Keratinocyte (primary cell): ENCODE measurements at regions not wholly inside any gene's neighbourhood (a gene's known extent, or its start where the extent isn't known, plus 50 kb on each side); places are given as distances from the start of the nearest gene placed in this dataset.

ENCODE experiments used
- DNase-seq: peaks from one replicate; pipeline ENCODE4 v3.0.0-alpha.2; 2011; ENCODE audit warnings: low read depth, missing footprints, low spot score
- FAIRE-seq: peaks from 2 replicates; lab custom pipeline; 2011; peaks lifted over from hg19 to GRCh38; lab: Jason Lieb, UNC
- H2AFZ ChIP-seq: 2 replicates; pipeline ENCODE4 v1.6.0; 2012; ENCODE audit warnings: low read length, control low read depth, inconsistent platforms; ENCODE audit not compliant: control insufficient read depth
- H3K27ac ChIP-seq: 2 replicates; pipeline ENCODE4 v1.5.1; 2011; ENCODE audit warnings: low read length; ENCODE audit not compliant: control insufficient read depth, insufficient read depth
- H3K27me3 ChIP-seq: 3 replicates; pipeline ENCODE4 v1.6.0; 2011; ENCODE audit warnings: low read length; ENCODE audit not compliant: control insufficient read depth, insufficient read depth; ENCODE audit errors: extremely low read depth
- H3K36me3 ChIP-seq, 2 experiments: 2 replicates in 1 of 2; 3 replicates in 1 of 2; pipeline ENCODE4 v1.5.1; 2011; ENCODE audit warnings: low read length in 2 of 2, mild to moderate bottlenecking in 1 of 2; ENCODE audit not compliant: control insufficient read depth in 2 of 2, insufficient read depth in 2 of 2; ENCODE audit errors: extremely low read depth in 1 of 2
- H3K4me1 ChIP-seq: 3 replicates; pipeline ENCODE4 v1.5.1; 2011; ENCODE audit warnings: low read length; ENCODE audit not compliant: control insufficient read depth, insufficient read depth; ENCODE audit errors: extremely low read depth
- H3K4me2 ChIP-seq: 3 replicates; pipeline ENCODE4 v1.6.0; 2011; ENCODE audit warnings: low read depth, low read length; ENCODE audit not compliant: control insufficient read depth, insufficient read depth; ENCODE audit errors: extremely low read depth
- H3K4me3 ChIP-seq, 3 experiments: fragments of 200-600 bp in 1 of 3; sonication (generic) in 1 of 3; 2 replicates in 2 of 3; 3 replicates in 1 of 3; pipeline ENCODE4 v1.5.1; 2011 to 2016; ENCODE audit warnings: low read length in 3 of 3, mild to moderate bottlenecking in 3 of 3, control low read depth in 2 of 3, inconsistent platforms in 1 of 3, low read depth in 1 of 3, mixed read lengths in 1 of 3, mixed run types in 1 of 3, moderate library complexity in 1 of 3; ENCODE audit not compliant: control insufficient read depth in 2 of 3, insufficient read depth in 2 of 3; ENCODE audit errors: extremely low read depth in 1 of 3
- H3K79me2 ChIP-seq: 2 replicates; pipeline ENCODE4 v1.6.0; 2012; ENCODE audit warnings: low read length; ENCODE audit not compliant: control insufficient read depth, insufficient read depth
- H3K9ac ChIP-seq: 3 replicates; pipeline ENCODE4 v1.6.0; 2011; ENCODE audit warnings: low read length; ENCODE audit not compliant: control insufficient read depth, insufficient read depth; ENCODE audit errors: extremely low read depth
- H3K9me1 ChIP-seq: 3 replicates; pipeline ENCODE4 v1.6.0; 2011; ENCODE audit warnings: low read length; ENCODE audit not compliant: control insufficient read depth, insufficient read depth; ENCODE audit errors: extremely low read depth
- H3K9me3 ChIP-seq: 2 replicates; pipeline ENCODE4 v1.5.1; 2012; ENCODE audit warnings: low read depth, low read length; ENCODE audit not compliant: control insufficient read depth
- H4K20me1 ChIP-seq: 3 replicates; pipeline ENCODE4 v1.6.0; 2011; ENCODE audit warnings: low read length; ENCODE audit not compliant: control insufficient read depth, insufficient read depth; ENCODE audit errors: extremely low read depth
- EZH2 ChIP-seq: IDR thresholded peaks from one replicate; pipeline ENCODE4 v1.6.1; 2012; ENCODE audit warnings: inconsistent platforms, mild to moderate bottlenecking, low read length, moderate library complexity
- dilution Hi-C: fragments of 300-500 bp; cut with MboI; formaldehyde crosslinking; loops from one replicate; pipeline ENCODE4 v1.7.0; 2020; ENCODE audit warnings: low sequenced_read_pairs; ENCODE audit not compliant: extremely low pct_ligation_motif_present
- TF ChIP-seq, protein P1 (sequence below), 3 experiments: IDR thresholded peaks in 1 of 3; conservative IDR thresholded peaks in 1 of 3; optimal IDR thresholded peaks in 1 of 3; 2 replicates in 2 of 3; 3 replicates in 1 of 3; pipeline versions ENCODE3 to v1.5.1; 2011; ENCODE audit warnings: low read length in 3 of 3, mild to moderate bottlenecking in 3 of 3, moderate library complexity in 2 of 3, control low read depth in 1 of 3, inconsistent platforms in 1 of 3; ENCODE audit not compliant: insufficient read depth in 2 of 3; ENCODE audit errors: extremely low read depth in 1 of 3

DNA sequence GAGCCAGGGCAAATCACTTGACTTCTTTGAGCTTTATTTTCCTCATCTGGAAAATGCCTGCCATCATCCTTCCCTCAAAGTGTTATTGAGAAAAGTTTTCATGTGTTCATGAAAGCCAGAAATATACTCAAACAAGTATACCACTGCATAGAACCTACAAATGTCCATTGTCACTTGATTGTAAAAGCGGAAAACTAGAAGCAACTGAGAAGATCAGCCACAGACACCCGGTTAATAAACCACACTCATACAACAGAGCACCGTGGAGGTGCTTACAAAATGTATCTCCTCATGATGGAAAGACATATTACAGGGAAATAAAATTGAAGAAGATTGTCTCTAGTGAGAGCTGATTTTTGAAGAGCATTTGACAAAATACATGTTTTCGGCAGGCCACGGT lies 117.2 kb upstream of the MSX2 start:
- TF ChIP-seq, protein P1, sequence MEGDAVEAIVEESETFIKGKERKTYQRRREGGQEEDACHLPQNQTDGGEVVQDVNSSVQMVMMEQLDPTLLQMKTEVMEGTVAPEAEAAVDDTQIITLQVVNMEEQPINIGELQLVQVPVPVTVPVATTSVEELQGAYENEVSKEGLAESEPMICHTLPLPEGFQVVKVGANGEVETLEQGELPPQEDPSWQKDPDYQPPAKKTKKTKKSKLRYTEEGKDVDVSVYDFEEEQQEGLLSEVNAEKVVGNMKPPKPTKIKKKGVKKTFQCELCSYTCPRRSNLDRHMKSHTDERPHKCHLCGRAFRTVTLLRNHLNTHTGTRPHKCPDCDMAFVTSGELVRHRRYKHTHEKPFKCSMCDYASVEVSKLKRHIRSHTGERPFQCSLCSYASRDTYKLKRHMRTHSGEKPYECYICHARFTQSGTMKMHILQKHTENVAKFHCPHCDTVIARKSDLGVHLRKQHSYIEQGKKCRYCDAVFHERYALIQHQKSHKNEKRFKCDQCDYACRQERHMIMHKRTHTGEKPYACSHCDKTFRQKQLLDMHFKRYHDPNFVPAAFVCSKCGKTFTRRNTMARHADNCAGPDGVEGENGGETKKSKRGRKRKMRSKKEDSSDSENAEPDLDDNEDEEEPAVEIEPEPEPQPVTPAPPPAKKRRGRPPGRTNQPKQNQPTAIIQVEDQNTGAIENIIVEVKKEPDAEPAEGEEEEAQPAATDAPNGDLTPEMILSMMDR (optimal IDR thresholded peaks at IDR 0.05 in 1 of 3, IDR thresholded peaks at IDR 0.05 in 1 of 3, conservative IDR thresholded peaks at IDR 0.05 in 1 of 3; ENCODE audit: extremely low read depth in 1 of 3, insufficient read depth in 2 of 3, low read length in 3 of 3), result no peak
- no peak for TF ChIP-seq EZH2
- Histone ChIP-seq H3K9ac (no peak overlapping the region), H3K27ac (no peak overlapping the region), H3K4me2 (no peak overlapping the region), H3K4me3 (no peak overlapping the region), H2AFZ (no peak overlapping the region), H3K9me1 (no peaks in the 10 kb centered on the region), H3K79me2 (no peaks in the 10 kb centered on the region), H3K27me3 (no peaks in the 10 kb centered on the region), H3K36me3 (no peaks in the 10 kb centered on the region), H4K20me1 (no peaks in the 10 kb centered on the region), H3K9me3 (no peaks in the 10 kb centered on the region), H3K4me1 (peaks cover 14% of the 10 kb centered on the region)
- DNase-seq (no peak), FAIRE-seq (no peak)
- dilution Hi-C loops, result no loop called here

DNA sequence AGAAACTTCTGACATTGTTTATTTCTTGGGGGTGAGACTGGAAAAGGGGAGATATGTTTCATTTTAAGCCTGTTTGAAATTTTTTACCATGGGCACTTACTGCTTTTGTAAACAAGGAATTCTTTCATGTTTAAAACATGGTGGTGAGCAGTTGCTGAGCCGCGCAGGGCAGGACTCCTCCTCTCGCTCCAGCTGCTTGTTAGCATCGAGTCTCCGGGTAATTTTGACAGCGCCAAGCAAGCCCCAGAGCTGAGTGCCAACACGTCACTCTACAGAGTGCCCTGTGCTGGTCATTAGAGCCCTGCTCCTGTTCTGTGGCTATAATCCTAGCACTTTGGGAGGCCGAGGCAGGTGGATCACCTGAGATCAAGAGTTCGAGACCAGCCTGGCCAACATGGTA lies 116.5 kb upstream of the MSX2 start:
- H4K20me1 ChIP-seq, result no peaks in the 10 kb centered on the region
- H3K4me1 ChIP-seq, result peaks cover 17% of the 10 kb centered on the region
- dilution Hi-C loops, result no loop called here
- H3K9me1 ChIP-seq, result no peaks in the 10 kb centered on the region
- H3K27me3 ChIP-seq, result no peaks in the 10 kb centered on the region
- H3K4me2 ChIP-seq, result no peak overlapping the region
- FAIRE-seq (no peak), DNase-seq (no peak)
- no peak overlapping the region for H3K4me3 ChIP-seq
- H3K9me3 ChIP-seq, result no peaks in the 10 kb centered on the region
- no peaks in the 10 kb centered on the region for H3K36me3 ChIP-seq
- no peaks in the 10 kb centered on the region for H3K79me2 ChIP-seq
- H2AFZ ChIP-seq, result no peak overlapping the region
- no peak overlapping the region for H3K27ac ChIP-seq
- no peak for TF ChIP-seq EZH2
- TF ChIP-seq, protein P1 (optimal IDR thresholded peaks at IDR 0.05 in 1 of 3, IDR thresholded peaks at IDR 0.05 in 1 of 3, conservative IDR thresholded peaks at IDR 0.05 in 1 of 3; ENCODE audit: extremely low read depth in 1 of 3, insufficient read depth in 2 of 3, low read length in 3 of 3), result no peak
- no peak overlapping the region for H3K9ac ChIP-seq
